Activated CD4-positive, CD25-positive, alpha-beta regulatory T cell treated with anti-CD3 and anti-CD28 coated beads, Interleukin-2, amount 50 U/mL, for 72 hours (primary cell): ENCODE measurements at regions not wholly inside any gene's neighbourhood (a gene's known extent, or its start where the extent isn't known, plus 50 kb on each side); places are given as distances from the start of the nearest gene placed in this dataset.
"Not testable (repeated sequence)": the region's sequence is repeated elsewhere in the genome, so short reads cannot be mapped to it uniquely, and the experiment has no call there.

Source experiments
- DNase-seq: peaks from one replicate; pipeline ENCODE4 v3.0.0; 2021

- no peak for DNase-seq
These were observed 250.9 kb downstream of the KIF20B start for GRCh38 chr10:89952325-89952724.

GRCh38 chr10:89952751-89953150 lies 251.4 kb downstream of the KIF20B start:
- DNase-seq: no peak

- no peak for DNase-seq
These were observed 252.7 kb downstream of the KIF20B start for GRCh38 chr10:89954061-89954460.

- no peak for DNase-seq
These were observed 253.6 kb downstream of the KIF20B start for GRCh38 chr10:89954787-89955566.

GRCh38 chr10:89959433-89960110 lies 258.2 kb downstream of the KIF20B start:
- DNase-seq: no peak

- DNase-seq: no peak
These were observed 262.2 kb downstream of the KIF20B start for GRCh38 chr10:89963451-89964102.

- DNase-seq: no peak
These were observed 264.8 kb downstream of the KIF20B start for GRCh38 chr10:89966211-89966610.

- DNase-seq: no peak
These were observed 271.9 kb downstream of the KIF20B start for GRCh38 chr10:89973326-89973725.

- DNase-seq: no peak
These were observed 273.7 kb downstream of the KIF20B start for GRCh38 chr10:89975071-89975470.

GRCh38 chr10:89975771-89976170 lies 274.4 kb downstream of the KIF20B start:
- no peak for DNase-seq

GRCh38 chr10:89978081-89978480 lies 276.7 kb downstream of the KIF20B start:
- DNase-seq: no peak

GRCh38 chr10:89979726-89980125 lies 278.3 kb downstream of the KIF20B start:
- no peak for DNase-seq

GRCh38 chr10:89980166-89980565 lies 278.8 kb downstream of the KIF20B start:
- DNase-seq: no peak

GRCh38 chr10:89981891-89982290 lies 280.5 kb downstream of the KIF20B start:
- no peak for DNase-seq

- DNase-seq: no peak
These were observed 284.1 kb downstream of the KIF20B start for GRCh38 chr10:89985446-89985845.

- DNase-seq: not testable (repeated sequence)
These were observed 287.0 kb downstream of the KIF20B start for GRCh38 chr10:89988361-89988760.

GRCh38 chr10:89992575-89992974 lies 291.2 kb downstream of the KIF20B start:
- no peak for DNase-seq

- DNase-seq: no peak
These were observed 305.8 kb downstream of the KIF20B start for GRCh38 chr10:90007226-90007625.

- DNase-seq: not testable (repeated sequence)
These were observed 309.9 kb downstream of the KIF20B start for GRCh38 chr10:90011281-90011680.

- no peak for DNase-seq
These were observed 317.4 kb downstream of the KIF20B start for GRCh38 chr10:90018819-90019218.

- no peak for DNase-seq
These were observed 319.1 kb downstream of the KIF20B start for GRCh38 chr10:90020506-90020905.

GRCh38 chr10:90023950-90024349 lies 322.6 kb downstream of the KIF20B start:
- no peak for DNase-seq

- no peak for DNase-seq
These were observed 326.9 kb downstream of the KIF20B start for GRCh38 chr10:90028312-90028711.

- no peak for DNase-seq
These were observed 330.4 kb downstream of the KIF20B start for GRCh38 chr10:90031776-90032175.
